Hepatocyte (in vitro differentiated cells): ENCODE measurements at regions not wholly inside any gene's neighbourhood (a gene's known extent, or its start where the extent isn't known, plus 50 kb on each side); places are given as distances from the start of the nearest gene placed in this dataset.

Experiments used
- DNase-seq: peaks from one replicate; pipeline ENCODE4 v3.0.0-alpha.2; 2016; ENCODE audit warnings: low spot score
- H2AFZ ChIP-seq: fragments of 200-600 bp; sonication (generic); 2 replicates; pipeline ENCODE4 v1.6.0; 2016; ENCODE audit warnings: antibody characterized with exemption, mild to moderate bottlenecking
- H3K27ac ChIP-seq: fragments of 200-600 bp; sonication (generic); 2 replicates; pipeline ENCODE4 v1.5.1; 2016; ENCODE audit warnings: mild to moderate bottlenecking
- H3K27me3 ChIP-seq: fragments of 200-600 bp; sonication (generic); 2 replicates; pipeline ENCODE4 v1.6.1; 2016
- H3K36me3 ChIP-seq: fragments of 200-600 bp; sonication (generic); replicated peaks from 2 replicates; pipeline ENCODE4 v1.5.1; 2016; ENCODE audit warnings: low read depth; ENCODE audit not compliant: insufficient read depth
- H3K4me1 ChIP-seq: fragments of 200-600 bp; sonication (generic); 2 replicates; pipeline ENCODE4 v1.5.1; 2016; ENCODE audit warnings: mild to moderate bottlenecking, moderate library complexity; ENCODE audit not compliant: insufficient read depth
- H3K4me2 ChIP-seq: fragments of 200-600 bp; sonication (generic); 2 replicates; pipeline ENCODE4 v1.6.0; 2016
- H3K4me3 ChIP-seq: fragments of 200-600 bp; sonication (generic); 2 replicates; pipeline ENCODE4 v1.5.1; 2016; ENCODE audit warnings: mild to moderate bottlenecking
- H3K79me2 ChIP-seq: fragments of 200-600 bp; sonication (generic); 2 replicates; pipeline ENCODE4 v1.6.0; 2017; ENCODE audit warnings: mild to moderate bottlenecking
- H3K9me2 ChIP-seq: fragments of 200-600 bp; sonication (generic); replicated peaks from 2 replicates; pipeline ENCODE4 v1.6.0; 2017; ENCODE audit warnings: mild to moderate bottlenecking; ENCODE audit not compliant: insufficient read depth
- H3K9me3 ChIP-seq: fragments of 200-600 bp; sonication (generic); 2 replicates; pipeline ENCODE4 v1.5.1; 2016; ENCODE audit warnings: low read depth, mild to moderate bottlenecking
- H4K20me1 ChIP-seq: fragments of 200-600 bp; sonication (generic); 2 replicates; pipeline ENCODE4 v1.6.0; 2016; ENCODE audit warnings: mild to moderate bottlenecking; ENCODE audit not compliant: insufficient read depth, poor library complexity, severe bottlenecking
- EZH2 ChIP-seq: fragments of 200-600 bp; sonication (generic); IDR thresholded peaks from 2 replicates; pipeline ENCODE4 v1.6.1; 2016; ENCODE audit warnings: antibody characterized with exemption, mild to moderate bottlenecking, borderline replicate concordance
- EZH2phosphoT487 ChIP-seq: fragments of 200-600 bp; sonication (generic); IDR thresholded peaks from one replicate; pipeline ENCODE4 v1.6.1; 2018; ENCODE audit warnings: antibody characterized with exemption, mild to moderate bottlenecking, low read depth, moderate library complexity; ENCODE audit not compliant: unreplicated experiment, severe bottlenecking
- WGBS: methylation state at CpG from one replicate; pipeline ENCODE4 v1.1.6; 2016; ENCODE audit warnings: low lambda C conversion rate; ENCODE audit errors: missing lambda C conversion rate; 5-methylcytosine and 5-hydroxymethylcytosine counted together
- TF ChIP-seq, protein P1 (sequence below): fragments of 200-600 bp; sonication (generic); IDR thresholded peaks from 2 replicates; pipeline ENCODE4 v1.5.1; 2016; ENCODE audit warnings: antibody characterized with exemption, mild to moderate bottlenecking; ENCODE audit not compliant: poor library complexity

DNA sequence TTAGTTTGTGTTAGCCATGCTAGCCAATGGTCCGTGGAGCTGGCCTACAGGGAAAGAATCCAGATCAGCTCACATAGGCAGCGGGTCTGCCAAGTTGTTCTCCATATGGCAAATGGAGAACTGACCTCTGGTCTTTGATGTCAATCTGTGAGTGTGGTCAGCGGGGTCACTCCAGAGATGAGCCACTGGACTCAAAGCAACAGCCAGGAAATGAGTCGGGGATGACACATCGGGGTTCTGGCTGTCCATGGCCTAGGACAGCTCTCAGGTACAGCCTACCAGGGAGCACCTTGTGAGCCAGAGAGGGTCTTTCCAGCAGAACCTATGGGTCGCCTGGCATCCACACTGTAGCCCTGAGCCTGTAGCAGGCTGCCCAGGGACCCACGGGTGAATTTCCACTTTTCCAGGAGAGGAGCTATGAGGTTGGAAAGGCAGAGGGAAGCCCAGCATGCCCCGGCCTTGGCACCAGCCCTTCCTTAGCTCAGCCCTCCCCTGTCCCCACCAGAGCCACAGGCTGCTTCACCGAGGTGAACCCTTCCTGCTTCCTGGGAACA lies 203.0 kb upstream of the TNRC6C start:
- no peaks in the 10 kb centered on the region for H3K27me3 ChIP-seq
- no peak overlapping the region for H3K27ac ChIP-seq
- H3K4me2 ChIP-seq, result no peak overlapping the region
- TF ChIP-seq EZH2phosphoT487 (no peak), EZH2 (no peak)
- TF ChIP-seq, protein P1, sequence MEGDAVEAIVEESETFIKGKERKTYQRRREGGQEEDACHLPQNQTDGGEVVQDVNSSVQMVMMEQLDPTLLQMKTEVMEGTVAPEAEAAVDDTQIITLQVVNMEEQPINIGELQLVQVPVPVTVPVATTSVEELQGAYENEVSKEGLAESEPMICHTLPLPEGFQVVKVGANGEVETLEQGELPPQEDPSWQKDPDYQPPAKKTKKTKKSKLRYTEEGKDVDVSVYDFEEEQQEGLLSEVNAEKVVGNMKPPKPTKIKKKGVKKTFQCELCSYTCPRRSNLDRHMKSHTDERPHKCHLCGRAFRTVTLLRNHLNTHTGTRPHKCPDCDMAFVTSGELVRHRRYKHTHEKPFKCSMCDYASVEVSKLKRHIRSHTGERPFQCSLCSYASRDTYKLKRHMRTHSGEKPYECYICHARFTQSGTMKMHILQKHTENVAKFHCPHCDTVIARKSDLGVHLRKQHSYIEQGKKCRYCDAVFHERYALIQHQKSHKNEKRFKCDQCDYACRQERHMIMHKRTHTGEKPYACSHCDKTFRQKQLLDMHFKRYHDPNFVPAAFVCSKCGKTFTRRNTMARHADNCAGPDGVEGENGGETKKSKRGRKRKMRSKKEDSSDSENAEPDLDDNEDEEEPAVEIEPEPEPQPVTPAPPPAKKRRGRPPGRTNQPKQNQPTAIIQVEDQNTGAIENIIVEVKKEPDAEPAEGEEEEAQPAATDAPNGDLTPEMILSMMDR, result no peak
- H3K9me2 ChIP-seq, result no peaks in the 10 kb centered on the region
- no peak overlapping the region for H3K4me3 ChIP-seq
- no peaks in the 10 kb centered on the region for H3K79me2 ChIP-seq
- DNase-seq, result no peak
- H3K4me1 ChIP-seq, result no peaks in the 10 kb centered on the region
- no peak overlapping the region for H2AFZ ChIP-seq
- H4K20me1 ChIP-seq, result no peaks in the 10 kb centered on the region
- 97% methylated on average over 9 of the region's 9 CpGs for WGBS
- H3K36me3 ChIP-seq, result no peaks in the 10 kb centered on the region
- no peaks in the 10 kb centered on the region for H3K9me3 ChIP-seq

- Histone ChIP-seq H3K9me3 (no peaks in the 10 kb centered on the region), H3K4me3 (no peak overlapping the region), H3K27ac (no peak overlapping the region), H2AFZ (no peak overlapping the region), H3K27me3 (no peaks in the 10 kb centered on the region), H3K36me3 (no peaks in the 10 kb centered on the region), H3K4me1 (no peaks in the 10 kb centered on the region), H3K9me2 (no peaks in the 10 kb centered on the region), H3K79me2 (no peaks in the 10 kb centered on the region), H3K4me2 (no peak overlapping the region), H4K20me1 (no peaks in the 10 kb centered on the region)
- DNase-seq, result no peak
- WGBS, result 88% methylated on average over 5 of the region's 5 CpGs
- TF ChIP-seq, protein P1, result no peak
- TF ChIP-seq EZH2, result no peak
- no peak for TF ChIP-seq EZH2phosphoT487
Measured at GRCh38 chr17:77756028-77756427, 202.5 kb upstream of the TNRC6C start.

DNA sequence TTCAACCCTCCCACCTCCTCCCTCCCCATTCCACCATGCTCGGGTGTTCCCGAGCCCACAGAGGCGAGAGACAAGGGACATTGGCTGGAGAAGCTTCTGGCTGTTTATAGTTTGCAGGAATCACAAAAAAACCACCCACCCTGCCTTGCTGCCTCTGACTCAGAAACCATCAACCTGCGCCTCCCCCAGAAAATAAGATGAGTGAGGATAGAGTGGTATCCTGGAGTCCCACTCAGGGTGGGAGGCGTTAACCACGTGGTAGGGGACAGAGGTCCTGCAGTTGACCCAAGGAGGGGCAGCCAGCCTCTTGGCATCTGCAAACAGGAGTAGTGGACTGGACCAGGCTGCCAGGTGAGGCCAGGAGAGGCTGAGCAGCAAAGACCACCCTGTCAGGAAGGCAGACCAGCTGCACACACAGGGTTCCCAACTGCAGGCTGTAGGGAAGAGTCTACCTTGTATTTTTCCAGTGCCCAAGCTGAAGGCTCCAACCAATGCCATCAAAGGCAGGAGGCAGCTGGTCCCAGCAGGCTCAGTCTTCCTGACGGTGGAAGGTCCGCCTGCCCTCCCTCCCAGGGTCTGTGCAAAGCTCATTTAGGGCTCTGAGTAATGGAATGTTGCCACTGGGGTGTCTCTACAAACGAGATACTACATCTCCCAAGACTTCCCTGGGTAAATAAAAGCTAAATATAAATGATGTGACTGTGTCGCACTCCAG lies 201.5 kb upstream of the TNRC6C start:
- TF ChIP-seq, protein P1, result no peak
- TF ChIP-seq EZH2, result no peak
- no peak for TF ChIP-seq EZH2phosphoT487

More for the DNA sequence above, 201.5 kb upstream of the TNRC6C start:
- Histone ChIP-seq H3K9me2 (no peaks in the 10 kb centered on the region), H3K4me2 (no peak overlapping the region), H3K9me3 (no peaks in the 10 kb centered on the region), H3K4me1 (no peaks in the 10 kb centered on the region), H3K36me3 (no peaks in the 10 kb centered on the region), H3K79me2 (no peaks in the 10 kb centered on the region), H2AFZ (no peak overlapping the region), H3K27me3 (no peaks in the 10 kb centered on the region), H3K27ac (no peak overlapping the region), H3K4me3 (no peak overlapping the region), H4K20me1 (no peaks in the 10 kb centered on the region)
- 64% methylated on average over 10 of the region's 10 CpGs for WGBS
- no peak for DNase-seq
